H9 (cell line): ENCODE measurements at regions not wholly inside any gene's neighbourhood (a gene's known extent, or its start where the extent isn't known, plus 50 kb on each side); places are given as distances from the start of the nearest gene placed in this dataset.

Experiments
- DNase-seq: peaks from one replicate; pipeline ENCODE4 v3.0.0-alpha.2; 2017
- H2AFZ ChIP-seq: one replicate; pipeline ENCODE4 v1.6.1; 2013; ENCODE audit warnings: mild to moderate bottlenecking, low read length, control low read depth, moderate library complexity
- H2AK5ac ChIP-seq: 2 replicates; pipeline ENCODE4 v1.6.1; 2013; ENCODE audit warnings: low read length, control low read depth, mixed read lengths; ENCODE audit not compliant: insufficient read length
- H2BK120ac ChIP-seq: one replicate; pipeline ENCODE4 v1.6.1; 2013; ENCODE audit warnings: low read depth, mild to moderate bottlenecking, low read length, control low read depth, inconsistent platforms; ENCODE audit not compliant: poor library complexity, severe bottlenecking
- H2BK12ac ChIP-seq: 2 replicates; pipeline ENCODE4 v1.6.1; 2013; ENCODE audit warnings: low read length, control low read depth, mixed read lengths, low read depth; ENCODE audit not compliant: insufficient read length
- H2BK15ac ChIP-seq: 2 replicates; pipeline ENCODE4 v1.6.1; 2013; ENCODE audit warnings: low read depth, low read length, control low read depth
- H2BK20ac ChIP-seq: one replicate; pipeline ENCODE4 v1.6.1; 2013; ENCODE audit warnings: low read depth, mild to moderate bottlenecking, low read length, control low read depth, inconsistent platforms; ENCODE audit not compliant: poor library complexity, severe bottlenecking
- H2BK5ac ChIP-seq: 2 replicates; pipeline ENCODE4 v1.6.1; 2013; ENCODE audit warnings: low read length, control low read depth, mixed read lengths; ENCODE audit not compliant: insufficient read length
- H3K14ac ChIP-seq: 2 replicates; pipeline ENCODE4 v1.6.1; 2013; ENCODE audit warnings: low read length, control low read depth; ENCODE audit not compliant: insufficient read depth
- H3K18ac ChIP-seq: 2 replicates; pipeline ENCODE4 v1.6.1; 2013; ENCODE audit warnings: low read depth, mild to moderate bottlenecking, mixed read lengths, low read length, control low read depth; ENCODE audit not compliant: insufficient read length
- H3K23ac ChIP-seq: 2 replicates; pipeline ENCODE4 v1.6.1; 2013; ENCODE audit warnings: low read length, control low read depth, mixed read lengths, low read depth; ENCODE audit not compliant: insufficient read length
- H3K23me2 ChIP-seq: 2 replicates; pipeline ENCODE4 v1.6.1; 2013; ENCODE audit warnings: low read depth, mild to moderate bottlenecking, mixed read lengths, low read length, control low read depth; ENCODE audit not compliant: insufficient read length, poor library complexity, severe bottlenecking
- H3K27ac ChIP-seq: 2 replicates; pipeline ENCODE4 v1.5.1; 2013; ENCODE audit warnings: low read length, control low read depth, mixed read lengths, low read depth; ENCODE audit not compliant: insufficient read length
- H3K27me3 ChIP-seq: 2 replicates; pipeline ENCODE4 v1.6.1; 2013; ENCODE audit warnings: low read length, control low read depth, inconsistent platforms; ENCODE audit not compliant: insufficient read depth
- H3K4ac ChIP-seq: 2 replicates; pipeline ENCODE4 v1.6.1; 2013; ENCODE audit warnings: low read depth, mild to moderate bottlenecking, control low read depth, inconsistent platforms, low read length, moderate library complexity
- H3K4me1 ChIP-seq: 2 replicates; pipeline ENCODE4 v1.6.1; 2013; ENCODE audit warnings: low read length, control low read depth, inconsistent platforms; ENCODE audit not compliant: insufficient read depth
- H3K4me2 ChIP-seq: 2 replicates; pipeline ENCODE4 v1.6.1; 2013; ENCODE audit warnings: low read length, control low read depth, mixed read lengths; ENCODE audit not compliant: insufficient read length, insufficient read depth
- H3K56ac ChIP-seq: 2 replicates; pipeline ENCODE4 v1.6.1; 2013; ENCODE audit warnings: low read depth, mild to moderate bottlenecking, mixed read lengths, low read length, control low read depth; ENCODE audit not compliant: insufficient read length
- H3K79me1 ChIP-seq: 2 replicates; pipeline ENCODE4 v1.6.1; 2013; ENCODE audit warnings: low read depth, mild to moderate bottlenecking, moderate library complexity, low read length, control low read depth, inconsistent platforms; ENCODE audit not compliant: insufficient read depth, poor library complexity, severe bottlenecking
- H3K79me2 ChIP-seq: 2 replicates; pipeline ENCODE4 v1.6.1; 2013; ENCODE audit warnings: low read length, control low read depth, inconsistent platforms; ENCODE audit not compliant: insufficient read depth
- H3K9ac ChIP-seq: 2 replicates; pipeline ENCODE4 v1.6.1; 2013; ENCODE audit warnings: low read length, control low read depth, mixed read lengths; ENCODE audit not compliant: insufficient read length; ENCODE audit errors: extremely low read depth
- H3K9me3 ChIP-seq: one replicate; pipeline ENCODE4 v1.6.1; 2013; ENCODE audit warnings: low read depth, low read length, inconsistent platforms; ENCODE audit not compliant: control insufficient read depth
- H3T11ph ChIP-seq: one replicate; pipeline ENCODE4 v1.6.1; 2013; ENCODE audit warnings: mild to moderate bottlenecking, low read length, control low read depth, inconsistent platforms
- H4K20me1 ChIP-seq: one replicate; pipeline ENCODE4 v1.6.1; 2013; ENCODE audit not compliant: control insufficient read depth, insufficient read length, insufficient read depth
- H4K5ac ChIP-seq: 2 replicates; pipeline ENCODE4 v1.6.1; 2013; ENCODE audit warnings: low read depth, mild to moderate bottlenecking, mixed read lengths, low read length, control low read depth; ENCODE audit not compliant: insufficient read length
- H4K8ac ChIP-seq: replicated peaks from 2 replicates; pipeline ENCODE4 v1.6.1; 2013; ENCODE audit warnings: low read length, control low read depth, mixed read lengths, low read depth; ENCODE audit not compliant: insufficient read length
- H4K91ac ChIP-seq: 2 replicates; pipeline ENCODE4 v1.6.1; 2013; ENCODE audit warnings: low read depth, mild to moderate bottlenecking, moderate library complexity, mixed read lengths, low read length, control low read depth; ENCODE audit not compliant: insufficient read length
- H3K27ac Mint-ChIP-seq, 3 experiments: 2 replicates in 2 of 3; 3 replicates in 1 of 3; pipeline ENCODE4 v1.8.0; 2020 to 2021; ENCODE audit warnings: mixed read lengths in 3 of 3, mild to moderate bottlenecking in 1 of 3, moderate library complexity in 1 of 3
- H3K27me3 Mint-ChIP-seq: 2 replicates; pipeline ENCODE4 v1.8.0; 2021; ENCODE audit warnings: low read depth, mild to moderate bottlenecking, moderate library complexity, mixed read lengths
- H3K36me3 Mint-ChIP-seq, 3 experiments: 2 replicates in 2 of 3; 3 replicates in 1 of 3; pipeline ENCODE4 v1.8.0; 2020 to 2021; ENCODE audit warnings: low read depth in 3 of 3, mixed read lengths in 3 of 3; ENCODE audit not compliant: insufficient read depth in 1 of 3
- H3K4me1 Mint-ChIP-seq, 2 experiments: 2 replicates each; pipeline ENCODE4 v1.8.0; 2020; ENCODE audit warnings: mixed read lengths in 2 of 2
- H3K4me3 Mint-ChIP-seq, 2 experiments: 2 replicates in 1 of 2; 3 replicates in 1 of 2; pipeline ENCODE4 v1.8.0; 2020 to 2021; ENCODE audit warnings: mild to moderate bottlenecking in 2 of 2, mixed read lengths in 2 of 2, moderate library complexity in 1 of 2
- H3K9me3 Mint-ChIP-seq, 2 experiments: 2 replicates in 1 of 2; 3 replicates in 1 of 2; pipeline ENCODE4 v1.8.0; 2020; ENCODE audit warnings: mild to moderate bottlenecking in 2 of 2, mixed read lengths in 2 of 2, moderate library complexity in 1 of 2
- CTCF ChIP-seq: fragments of 200-600 bp; sonication (generic); conservative IDR thresholded peaks from 3 replicates; pipeline ENCODE4 v1.8.0; 2021; ENCODE audit warnings: antibody characterized with exemption, mild to moderate bottlenecking
- WGBS: extraction: QIAGEN DNeasy Blood & Tissue Kit; methylation state at CpG from one replicate; pipeline ENCODE4 v1.1.7; 2013; ENCODE audit warnings: missing lambda C conversion rate, low lambda C conversion rate, mixed read lengths; ENCODE audit not compliant: insufficient read length; ENCODE audit errors: extremely low coverage; 5-methylcytosine and 5-hydroxymethylcytosine counted together

GRCh38 chr1:208628022-208628914, 384.1 kb upstream of the PLXNA2 start:
- H3K9me3 ChIP-seq, result no peaks in the 10 kb centered on the region
- H3K4ac ChIP-seq, result no peak overlapping the region
- H4K5ac ChIP-seq, result no peak overlapping the region
- no peak overlapping the region for H2BK20ac ChIP-seq
- no peak overlapping the region for H3K18ac ChIP-seq
- no peak overlapping the region for H2AK5ac ChIP-seq
- DNase-seq, result no peak
- H2BK5ac ChIP-seq, result no peak overlapping the region
- no peaks in the 10 kb centered on the region for H3K23me2 ChIP-seq
- H3K9me3 Mint-ChIP-seq, result peaks cover 3 to 4% of the 10 kb centered on the region in 2 experiments; a peak in 2 of 5 replicates
- H3K79me2 ChIP-seq, result no peaks in the 10 kb centered on the region
- no peak overlapping the region for H3K23ac ChIP-seq
- H3K27ac ChIP-seq, result no peak overlapping the region
- H2BK15ac ChIP-seq, result no peak overlapping the region
- no peak overlapping the region for H3K4me2 ChIP-seq
- no peak overlapping the region for H4K91ac ChIP-seq
- peaks cover 0 to 2% (median 0%) of the 10 kb centered on the region in 3 experiments; a peak in 1 of 7 replicates for H3K36me3 Mint-ChIP-seq
- no peaks in the 10 kb centered on the region for H3K27me3 Mint-ChIP-seq
- no peak overlapping the region for H4K8ac ChIP-seq
- no peaks in the 10 kb centered on the region for H4K20me1 ChIP-seq
- WGBS, result no CpG with 5 or more reads among the region's 7 CpGs
- H3T11ph ChIP-seq, result no peak overlapping the region
- no peak overlapping the region for H3K9ac ChIP-seq
- H2BK120ac ChIP-seq, result no peak overlapping the region
- no peak for TF ChIP-seq CTCF
- no peaks in the 10 kb centered on the region for H3K4me1 Mint-ChIP-seq
- no peaks in the 10 kb centered on the region for H3K79me1 ChIP-seq
- no peaks in the 10 kb centered on the region for H3K27me3 ChIP-seq
- H2AFZ ChIP-seq, result no peak overlapping the region
- no peak overlapping the region for H3K4me3 Mint-ChIP-seq
- no peak overlapping the region for H3K27ac Mint-ChIP-seq
- no peak overlapping the region for H2BK12ac ChIP-seq
- H3K56ac ChIP-seq, result no peak overlapping the region
- no peak overlapping the region for H3K14ac ChIP-seq
- H3K4me1 ChIP-seq, result no peaks in the 10 kb centered on the region
